ENCODE measurements at regions not wholly inside any gene's neighbourhood (a gene's known extent, or its start where the extent isn't known, plus 50 kb on each side); places are given as distances from the start of the nearest gene placed in this dataset.
"Not testable (repeated sequence)": the region's sequence is repeated elsewhere in the genome, so short reads cannot be mapped to it uniquely, and the experiment has no call there.

DNA sequence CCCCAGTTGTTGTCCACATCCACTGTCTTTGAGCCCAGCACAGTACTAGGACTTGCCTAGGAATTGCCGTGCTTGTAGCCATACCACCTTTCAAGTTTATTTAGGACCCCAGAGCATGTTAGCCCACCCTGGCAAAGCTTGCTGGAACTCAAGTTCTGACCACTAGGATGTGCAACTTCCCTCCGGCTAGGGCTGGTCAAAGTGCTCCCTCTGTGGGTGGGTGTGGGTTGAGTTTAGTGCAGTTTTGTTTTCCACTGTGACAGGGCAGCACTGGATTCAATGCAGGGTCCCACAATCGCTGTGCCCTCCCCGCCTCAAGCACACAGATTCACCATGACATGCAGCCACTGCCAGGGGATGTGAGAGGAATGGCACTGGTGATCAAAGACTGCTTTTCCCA lies 96.0 kb downstream of the RASGEF1B start:
- DNase-seq (ENCODE audit: low read depth), result no peak

DNA sequence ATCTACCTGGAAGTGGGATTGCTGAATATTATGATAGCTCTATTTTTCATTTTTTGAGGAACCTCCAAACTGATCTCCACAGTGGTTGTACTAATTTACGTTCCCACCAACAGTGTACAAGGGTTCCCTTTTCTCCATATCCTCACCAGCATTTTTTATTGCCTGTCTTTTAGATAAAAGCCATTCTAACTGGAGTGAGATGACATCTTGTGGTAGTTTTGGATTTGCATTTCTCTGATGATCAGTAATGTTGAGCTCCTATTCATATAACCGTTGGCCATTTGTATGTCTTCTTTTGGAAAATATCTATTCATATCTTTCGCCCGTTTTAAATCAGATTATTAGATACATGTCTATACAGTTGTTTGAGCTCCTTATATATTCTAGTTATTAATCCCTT lies 101.8 kb downstream of the RASGEF1B start:
- DNase-seq (ENCODE audit: low read depth), result no peak

DNA sequence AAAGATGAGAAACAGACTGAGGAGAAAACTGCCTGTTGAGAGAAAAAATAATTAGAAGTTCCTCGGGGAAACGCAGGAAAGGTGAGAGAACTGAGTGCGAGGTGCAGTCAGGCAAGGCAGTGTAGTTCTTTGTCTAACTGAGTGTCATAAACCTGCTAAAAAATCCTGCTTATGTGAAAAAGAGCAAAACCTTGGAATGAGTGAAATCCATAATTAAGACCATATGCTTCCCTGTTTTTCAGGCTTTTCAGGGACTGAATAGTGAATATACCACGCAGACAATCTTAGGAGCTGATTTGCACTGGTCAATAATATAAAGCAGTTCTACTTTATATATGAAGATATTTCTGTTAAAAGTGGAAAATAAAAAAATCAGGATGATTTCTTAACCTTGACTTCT lies 104.9 kb downstream of the RASGEF1B start:
- no peak for DNase-seq (ENCODE audit: low read depth)

DNA sequence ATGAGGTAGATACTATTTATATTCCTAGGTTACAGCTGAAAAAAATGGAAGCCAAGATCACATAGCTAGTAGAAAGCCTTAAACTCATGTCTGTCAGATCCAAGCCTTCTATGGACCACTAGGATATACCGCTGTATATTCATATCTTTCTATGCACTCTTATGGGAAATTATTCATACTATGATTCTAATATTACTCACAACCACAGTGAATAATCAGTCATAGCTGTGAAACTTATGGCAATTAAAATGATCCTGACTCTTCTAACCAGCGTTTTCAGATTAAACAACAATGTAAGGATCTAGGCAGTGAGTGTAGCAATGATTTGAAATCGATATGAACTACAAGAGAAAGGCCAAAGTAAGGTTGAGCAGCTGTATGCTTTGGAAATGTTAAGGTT lies 111.0 kb downstream of the RASGEF1B start:
- no peak for DNase-seq (ENCODE audit: low read depth)

DNA sequence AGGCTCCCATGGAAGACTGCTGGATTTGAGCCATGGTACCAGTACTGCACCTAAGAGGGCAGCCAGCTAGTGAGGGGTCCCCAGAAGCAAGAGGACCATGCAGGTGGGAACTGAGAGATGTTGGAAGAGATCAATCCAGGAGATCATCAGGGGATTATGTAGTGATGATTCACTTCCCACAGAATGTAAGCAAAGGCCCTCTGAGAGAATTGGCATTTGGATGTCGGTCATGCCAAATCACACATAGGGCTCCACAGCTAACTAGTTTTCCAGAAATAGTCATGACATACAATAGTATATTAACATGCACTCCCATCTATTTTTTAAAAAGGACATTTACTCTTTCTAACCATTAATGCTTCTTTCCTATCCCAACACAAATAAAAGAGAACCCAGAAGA lies 112.5 kb downstream of the RASGEF1B start:
- no peak for DNase-seq (ENCODE audit: low read depth)

DNA sequence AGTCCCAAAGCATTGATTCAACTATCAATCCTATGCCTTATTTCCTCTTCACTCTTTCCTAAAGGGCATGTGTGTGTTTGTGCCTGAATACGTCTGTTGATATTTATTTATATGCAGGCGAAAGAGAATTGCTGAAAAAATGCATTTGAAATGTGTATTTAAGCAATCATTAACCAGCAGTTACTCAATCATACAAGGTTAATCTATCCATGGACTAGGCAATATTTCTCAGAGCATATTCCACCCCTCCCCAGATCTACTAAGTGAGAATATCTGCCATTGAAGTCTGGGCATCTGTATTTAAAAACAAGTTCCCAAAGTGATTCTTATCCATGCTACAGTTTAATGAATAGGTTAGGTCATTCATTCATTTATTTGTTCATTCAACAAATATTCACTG lies 113.6 kb downstream of the RASGEF1B start:
- DNase-seq (ENCODE audit: low read depth), result no peak

DNA sequence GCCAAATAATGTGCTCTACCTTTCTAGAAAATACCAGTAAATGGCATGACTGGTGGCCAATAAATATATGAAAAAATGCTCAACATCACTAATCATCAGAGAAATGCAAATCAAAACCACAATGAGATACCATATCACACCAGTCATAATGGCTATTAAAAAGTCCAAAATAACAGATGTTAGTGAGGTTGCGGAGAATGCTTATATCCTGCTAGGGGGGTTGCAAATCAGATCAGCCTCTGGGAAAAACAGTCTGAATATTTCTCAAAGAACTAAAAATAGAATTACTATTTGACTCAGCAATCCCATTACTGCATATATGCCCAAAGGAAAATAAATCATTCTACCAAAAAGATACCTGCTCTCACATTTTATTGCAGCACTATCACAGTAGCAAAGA lies 115.1 kb downstream of the RASGEF1B start:
- no peak for DNase-seq (ENCODE audit: low read depth)

DNA sequence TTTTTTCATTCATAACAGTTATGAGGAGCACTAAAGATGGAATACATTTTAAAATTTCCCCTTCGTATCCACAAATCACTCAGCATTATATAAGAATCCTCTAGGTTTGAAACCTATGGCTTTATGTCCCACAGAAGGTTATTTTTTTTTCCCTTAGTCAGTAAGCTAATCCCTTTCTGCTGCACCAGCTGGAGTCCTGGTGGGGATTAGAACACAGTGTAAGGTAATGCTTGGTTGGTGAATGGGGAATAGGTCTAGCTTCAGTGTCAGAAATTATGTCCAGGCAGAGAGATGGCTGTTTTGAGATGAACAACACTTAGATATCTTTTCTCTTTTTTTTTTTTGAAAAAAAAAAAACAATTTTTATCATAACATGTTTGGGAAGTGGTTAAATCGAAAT lies 116.6 kb downstream of the RASGEF1B start:
- no peak for DNase-seq (ENCODE audit: low read depth)

DNA sequence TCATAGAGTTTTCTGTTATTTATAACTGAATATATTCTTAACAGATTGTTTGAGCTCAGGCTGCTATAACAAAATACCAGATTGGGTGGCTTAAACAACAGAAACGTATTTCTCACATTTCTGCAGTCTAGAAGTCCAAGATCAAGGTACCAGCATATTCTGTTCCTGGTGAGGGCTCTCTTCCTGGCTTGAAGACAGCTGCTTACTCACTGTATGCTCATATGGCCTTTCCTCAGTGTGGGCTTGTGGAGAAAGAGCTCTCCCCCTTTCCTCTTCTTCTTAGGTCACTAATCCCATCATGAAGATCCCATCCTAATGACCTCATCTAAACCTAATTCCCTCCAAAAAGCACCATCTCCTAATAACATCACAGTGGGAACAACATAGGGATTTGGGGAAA lies 117.8 kb downstream of the RASGEF1B start:
- DNase-seq (ENCODE audit: low read depth), result no peak

DNA sequence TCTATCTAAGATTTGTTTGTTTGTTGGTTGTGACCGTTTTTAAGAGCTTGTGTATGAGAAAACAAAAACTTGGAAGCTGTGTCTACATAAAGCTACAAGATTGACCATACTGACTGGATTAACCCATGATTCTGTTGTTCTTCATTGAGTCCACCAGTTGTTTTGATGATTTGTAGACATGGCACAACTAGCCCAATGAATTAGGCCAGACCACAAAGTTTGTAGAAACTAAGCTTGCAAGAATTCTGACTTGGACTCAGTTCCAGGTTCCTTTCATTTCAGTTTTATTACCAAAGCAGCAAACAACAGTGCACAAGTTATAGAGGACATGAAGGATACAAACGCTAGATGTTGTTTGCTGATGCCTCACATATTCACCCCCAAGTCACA lies 119.3 kb downstream of the RASGEF1B start:
- no peak for DNase-seq (ENCODE audit: low read depth)

DNA sequence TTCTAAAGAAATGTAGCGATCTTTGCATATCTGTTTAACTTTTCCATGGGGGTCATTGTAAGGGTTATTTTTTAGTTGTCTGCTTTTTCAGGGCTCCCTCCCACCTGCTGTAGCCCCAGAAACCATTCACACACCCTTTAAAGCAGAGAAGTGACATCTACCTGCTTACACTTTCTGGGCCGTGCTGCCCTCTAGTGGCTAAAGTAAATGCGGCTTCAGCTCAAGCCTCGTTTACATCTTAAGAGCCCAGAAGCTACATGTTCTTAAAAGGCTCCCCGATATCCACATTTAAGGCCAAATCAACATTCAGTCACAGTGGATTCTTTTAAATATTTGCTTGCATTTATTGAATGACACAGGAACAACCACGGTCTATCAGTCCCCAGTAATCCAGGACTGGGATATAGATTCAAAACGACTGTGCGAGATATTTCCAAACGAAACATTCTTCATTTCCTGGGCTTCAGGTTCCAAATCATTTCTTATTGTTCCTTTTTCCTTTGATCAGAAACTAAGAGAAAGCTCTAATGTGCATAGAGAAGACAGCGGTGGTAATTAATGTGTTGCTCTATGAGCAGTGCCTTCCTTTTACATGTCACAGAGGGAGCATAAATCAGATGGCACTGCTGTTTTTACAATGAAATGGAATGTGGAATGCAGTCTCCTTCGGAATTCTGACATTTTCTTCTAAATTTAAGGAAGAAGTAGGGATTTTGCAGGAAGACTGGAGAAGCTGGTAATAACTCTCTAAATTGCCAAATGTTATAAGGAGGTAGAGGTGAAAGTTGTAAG lies 119.9 kb downstream of the RASGEF1B start:
- peak; percentile 49 for DNase-seq (ENCODE audit: low read depth)

DNA sequence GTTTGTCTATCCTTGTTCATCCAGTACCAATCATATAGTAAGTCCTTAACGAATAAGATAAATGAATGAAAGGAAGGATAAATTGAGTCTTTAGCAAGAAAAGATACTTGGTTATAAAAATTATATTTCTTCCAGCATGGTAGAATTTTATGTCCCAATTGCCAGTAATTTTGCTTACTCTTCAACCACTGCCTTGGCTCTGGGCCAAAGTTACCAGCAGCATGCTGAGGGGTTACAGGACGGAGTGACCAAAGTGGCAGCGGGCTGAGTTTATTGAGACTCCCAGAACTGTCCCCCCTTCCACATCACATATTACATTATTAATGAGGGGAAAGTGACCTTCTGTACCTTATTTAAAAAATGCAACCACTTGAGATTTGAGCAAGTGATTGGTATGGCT lies 121.7 kb downstream of the RASGEF1B start:
- no peak for DNase-seq (ENCODE audit: low read depth)

DNA sequence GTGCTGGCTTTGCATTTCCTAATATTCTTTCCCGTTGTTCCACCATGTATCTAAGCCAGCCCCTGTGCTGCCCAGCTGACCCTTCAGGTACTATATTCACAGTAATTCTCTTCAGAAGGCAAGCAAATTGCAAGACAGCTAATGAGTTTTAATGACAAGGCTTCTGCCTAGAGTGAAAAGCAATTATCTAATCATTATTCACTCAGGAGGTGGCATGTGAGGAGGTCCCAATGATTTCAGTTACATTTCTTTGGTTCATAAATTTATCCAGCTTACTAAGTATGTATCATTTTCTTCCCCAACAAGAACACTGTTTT lies 123.0 kb downstream of the RASGEF1B start:
- DNase-seq (ENCODE audit: low read depth), result no peak

DNA sequence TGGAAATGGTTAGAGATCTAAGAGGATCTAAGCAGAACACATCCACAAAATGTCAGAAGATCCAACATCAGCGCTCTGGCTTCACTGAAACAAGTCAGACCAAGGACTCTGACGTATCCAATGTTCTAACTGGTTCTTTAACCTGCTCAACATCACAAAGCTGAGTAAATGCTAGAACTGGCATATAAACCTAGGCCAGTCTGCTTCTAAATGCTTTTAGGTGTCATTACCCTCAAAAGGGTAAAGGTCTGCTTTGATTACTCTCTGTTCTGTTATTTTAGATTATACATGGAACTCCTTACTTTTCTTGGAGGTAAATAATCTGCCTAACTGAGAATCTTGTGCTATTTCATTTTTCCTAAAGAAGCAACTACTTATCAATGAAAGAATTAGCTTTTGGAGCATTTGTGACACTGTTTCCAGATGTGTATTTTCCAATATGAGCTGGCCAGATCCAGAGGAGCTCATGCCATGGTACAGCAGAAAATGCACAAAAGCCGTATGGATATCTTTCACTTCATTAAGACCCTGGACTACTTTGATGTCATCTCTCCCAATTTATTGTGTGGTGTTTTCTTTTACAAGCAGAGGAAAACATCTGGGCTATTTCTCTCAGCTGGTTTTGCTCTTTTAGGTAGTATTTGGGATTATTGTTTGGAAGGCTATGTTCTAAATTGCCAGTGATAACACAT lies 123.5 kb downstream of the RASGEF1B start:
- DNase-seq (ENCODE audit: low read depth), result no peak

DNA sequence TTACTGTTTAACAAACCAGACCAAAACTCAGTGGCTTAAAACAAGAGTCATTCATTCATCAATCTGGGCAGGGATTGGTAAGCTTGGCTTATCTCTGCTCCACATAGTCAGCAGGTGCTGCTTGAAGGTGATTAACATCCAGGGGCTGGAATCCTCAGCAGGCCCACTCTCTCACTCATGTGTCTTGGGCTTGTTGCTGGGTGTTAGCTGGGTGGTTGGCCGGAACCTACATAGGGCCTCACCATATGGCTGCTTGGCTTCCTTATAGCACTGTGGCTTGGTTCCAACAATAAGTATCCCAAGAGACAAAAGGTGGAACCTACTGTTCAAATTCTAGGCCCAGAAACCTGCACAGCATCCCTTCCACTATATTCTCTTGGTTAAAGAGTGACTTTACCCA lies 125.0 kb downstream of the RASGEF1B start:
- no peak for DNase-seq (ENCODE audit: low read depth)

DNA sequence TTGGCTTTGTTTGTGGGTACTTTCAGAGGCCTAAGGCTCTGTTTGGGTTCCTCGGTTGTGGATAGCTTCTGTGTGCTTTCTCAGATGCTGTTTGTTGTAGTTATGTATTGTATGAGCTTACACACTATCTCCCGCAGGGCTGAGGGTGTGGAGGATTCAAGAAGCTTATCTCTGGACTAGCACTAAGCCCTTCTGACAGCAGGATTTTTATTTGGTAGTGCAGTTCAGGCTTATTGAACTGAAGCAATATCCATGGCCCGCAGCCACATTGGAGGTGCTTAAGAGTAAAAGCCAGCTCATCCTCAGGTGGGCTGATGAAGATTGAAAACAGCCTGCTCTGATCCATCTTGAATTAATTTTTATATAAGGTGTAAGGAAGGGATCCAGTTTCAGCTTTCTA lies 128.2 kb downstream of the RASGEF1B start:
- no peak for DNase-seq (ENCODE audit: low read depth)

DNA sequence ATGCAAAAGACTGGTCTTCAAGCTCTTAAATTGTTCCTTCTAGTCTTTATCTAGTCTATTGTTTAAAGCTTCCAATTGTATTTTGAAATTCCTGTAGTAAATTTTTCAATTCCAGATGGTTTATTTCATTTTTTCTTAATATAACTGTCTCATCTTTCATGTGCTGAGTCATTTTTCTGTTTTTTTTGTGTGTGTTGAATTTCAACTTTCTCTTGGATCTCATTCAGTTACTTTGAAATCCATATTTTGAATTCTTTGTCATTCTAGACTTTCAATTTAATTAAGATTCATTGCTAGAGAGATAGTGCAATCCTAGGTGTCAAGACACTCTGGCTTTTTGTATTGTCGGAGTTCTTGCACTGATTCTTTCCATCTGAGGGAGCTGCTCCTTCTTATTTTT lies 128.0 kb upstream of the PRKG2 start:
- no peak for DNase-seq (ENCODE audit: low read depth)

DNA sequence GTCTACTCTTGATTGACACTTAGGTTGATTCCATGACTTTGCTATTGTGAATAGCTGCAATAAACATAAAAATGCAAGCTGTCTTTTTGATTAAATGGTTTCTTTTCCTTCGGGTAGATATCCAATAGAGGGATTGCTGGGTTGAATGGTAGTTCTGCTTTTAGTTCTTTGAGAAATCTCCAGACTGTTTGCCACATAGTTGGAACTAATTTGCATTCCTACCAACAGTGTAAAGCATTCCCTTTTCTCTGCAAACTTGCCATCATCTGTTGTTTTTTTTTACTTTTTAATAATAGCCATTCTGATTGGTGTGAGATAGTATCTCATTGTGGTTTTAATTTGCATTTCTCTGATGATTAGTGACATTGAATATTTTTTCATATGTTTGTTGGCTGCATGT lies 122.2 kb upstream of the PRKG2 start:
- no peak for DNase-seq (ENCODE audit: low read depth)

DNA sequence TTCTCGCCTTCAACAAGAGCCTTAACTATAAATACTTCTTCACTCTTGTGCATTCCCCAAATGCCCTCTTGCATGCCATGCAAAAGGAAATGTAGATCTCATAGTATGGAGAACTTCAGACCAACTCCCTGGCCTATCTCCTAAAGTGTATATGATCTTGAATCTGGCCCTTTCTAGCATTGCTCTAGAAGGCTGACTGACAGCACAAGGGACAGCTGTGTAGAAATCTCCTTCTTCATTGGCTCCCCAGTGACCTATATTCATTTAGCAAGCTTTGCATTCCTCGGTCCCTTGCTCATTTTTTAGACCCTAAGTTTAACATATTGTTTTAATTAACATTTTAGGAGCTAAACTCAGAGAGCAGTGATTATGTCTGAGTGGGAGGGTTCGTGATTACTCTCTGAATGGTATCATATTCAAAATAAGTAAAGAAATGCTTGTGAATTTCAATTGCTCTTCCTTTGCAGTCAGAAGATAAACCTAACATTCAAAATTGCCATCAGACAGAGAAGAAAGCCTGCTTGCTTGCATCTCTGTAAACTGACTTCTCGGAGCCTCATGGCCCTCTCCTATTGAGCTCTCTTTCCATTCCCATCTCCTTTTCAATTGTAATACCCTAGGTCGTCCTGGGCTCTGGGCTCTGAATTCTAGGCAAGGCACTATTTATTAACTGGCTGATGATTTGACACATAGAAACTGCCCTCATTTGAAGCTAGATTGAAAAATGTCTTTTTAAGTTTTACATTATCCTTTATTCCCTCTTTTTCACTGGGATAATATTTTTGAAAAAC lies 120.3 kb upstream of the PRKG2 start:
- DNase-seq (ENCODE audit: low read depth), result no peak

DNA sequence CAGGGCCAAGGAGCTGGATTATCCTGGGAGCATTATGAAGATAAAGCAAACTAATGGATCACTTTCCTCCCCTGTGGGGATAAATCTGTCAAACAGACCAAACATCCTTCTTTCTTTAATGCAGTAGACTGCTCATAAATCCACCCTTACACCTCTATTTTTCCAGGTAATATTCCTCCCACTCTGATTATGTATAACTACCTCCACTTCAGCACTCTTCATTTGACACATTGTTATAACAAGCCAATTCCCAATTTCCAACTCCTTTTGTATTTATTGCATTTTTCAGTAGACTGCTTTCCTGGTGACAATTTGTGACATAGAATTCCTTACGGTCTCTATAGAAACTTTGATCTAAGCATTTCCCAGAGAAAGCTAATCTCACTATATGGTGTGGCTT lies 115.0 kb upstream of the PRKG2 start:
- no peak for DNase-seq (ENCODE audit: low read depth)

DNA sequence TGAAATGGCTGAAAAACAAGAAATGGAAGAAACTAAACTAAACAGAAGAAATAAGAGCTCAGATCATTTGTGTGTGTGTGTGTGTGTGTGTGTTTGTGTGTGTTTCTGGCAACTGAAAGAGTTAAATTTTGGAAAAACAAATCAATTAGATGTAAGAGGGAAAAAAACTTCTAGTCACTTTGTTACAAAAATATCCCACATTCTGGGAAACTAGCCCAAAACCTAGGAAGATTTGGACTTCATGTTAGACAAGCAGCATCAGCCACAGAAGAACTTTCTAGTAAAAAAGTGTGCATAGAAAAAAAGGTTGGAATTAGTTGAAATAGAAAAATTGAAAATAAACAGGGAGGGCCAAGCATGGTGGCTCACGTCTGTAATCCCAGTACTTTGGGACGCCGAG lies 111.6 kb upstream of the PRKG2 start:
- no peak for DNase-seq (ENCODE audit: low read depth)

DNA sequence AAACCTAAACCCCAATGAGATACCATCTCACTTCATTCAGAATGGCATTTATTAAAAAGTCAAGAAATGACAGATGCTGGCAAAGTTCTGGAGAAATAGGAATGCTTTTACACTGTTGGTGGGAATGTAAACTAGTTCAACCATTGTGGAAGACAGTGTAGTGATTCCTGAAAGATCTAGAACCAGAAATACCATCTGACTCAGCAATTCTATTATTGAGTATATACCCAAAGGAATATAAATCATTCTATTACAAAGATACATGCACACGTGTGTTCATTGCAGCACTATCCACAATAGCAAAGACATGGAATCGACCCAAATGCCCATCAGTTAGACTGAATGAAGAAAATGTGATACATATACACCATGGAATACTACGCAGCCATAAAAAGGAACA lies 109.6 kb upstream of the PRKG2 start:
- not testable (repeated sequence) for DNase-seq (ENCODE audit: low read depth)

DNA sequence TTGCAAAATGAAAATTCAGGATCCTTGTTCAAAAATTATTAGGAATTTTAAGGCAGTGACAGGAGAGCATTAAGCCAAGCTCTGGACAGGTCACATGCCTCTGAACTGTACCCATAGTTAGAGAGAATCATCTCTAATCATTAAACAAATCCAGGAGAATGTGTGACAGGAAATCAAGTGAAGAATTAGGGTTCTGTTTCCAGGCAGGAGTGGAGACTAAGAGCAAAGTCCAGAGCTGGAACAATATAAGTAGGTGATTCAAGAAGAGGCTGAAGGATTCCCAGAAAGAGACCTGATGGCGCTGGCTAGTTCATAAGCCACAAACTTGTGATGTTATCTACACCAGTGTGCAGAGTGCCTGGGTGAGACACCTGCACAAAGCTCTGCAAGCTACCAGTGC lies 104.6 kb upstream of the PRKG2 start:
- no peak for DNase-seq (ENCODE audit: low read depth)
